ENCODE measurements at regions not wholly inside any gene's neighbourhood (a gene's known extent, or its start where the extent isn't known, plus 50 kb on each side); places are given as distances from the start of the nearest gene placed in this dataset.

- TF ChIP-seq, protein P1, sequence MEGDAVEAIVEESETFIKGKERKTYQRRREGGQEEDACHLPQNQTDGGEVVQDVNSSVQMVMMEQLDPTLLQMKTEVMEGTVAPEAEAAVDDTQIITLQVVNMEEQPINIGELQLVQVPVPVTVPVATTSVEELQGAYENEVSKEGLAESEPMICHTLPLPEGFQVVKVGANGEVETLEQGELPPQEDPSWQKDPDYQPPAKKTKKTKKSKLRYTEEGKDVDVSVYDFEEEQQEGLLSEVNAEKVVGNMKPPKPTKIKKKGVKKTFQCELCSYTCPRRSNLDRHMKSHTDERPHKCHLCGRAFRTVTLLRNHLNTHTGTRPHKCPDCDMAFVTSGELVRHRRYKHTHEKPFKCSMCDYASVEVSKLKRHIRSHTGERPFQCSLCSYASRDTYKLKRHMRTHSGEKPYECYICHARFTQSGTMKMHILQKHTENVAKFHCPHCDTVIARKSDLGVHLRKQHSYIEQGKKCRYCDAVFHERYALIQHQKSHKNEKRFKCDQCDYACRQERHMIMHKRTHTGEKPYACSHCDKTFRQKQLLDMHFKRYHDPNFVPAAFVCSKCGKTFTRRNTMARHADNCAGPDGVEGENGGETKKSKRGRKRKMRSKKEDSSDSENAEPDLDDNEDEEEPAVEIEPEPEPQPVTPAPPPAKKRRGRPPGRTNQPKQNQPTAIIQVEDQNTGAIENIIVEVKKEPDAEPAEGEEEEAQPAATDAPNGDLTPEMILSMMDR (IDR thresholded peaks at IDR 0.05; ENCODE audit: insufficient read depth, low read length, poor library complexity, severe bottlenecking) = no peak
- no peak for TF ChIP-seq EZH2phosphoT487 (conservative IDR thresholded peaks at IDR 0.05; ENCODE audit: low read length)
Measured at GRCh38 chr10:2888403-2889004, 178.8 kb upstream of the PFKP start.

Measured in SU-DHL-6 (cell line).